Heart right ventricle (tissue), 16 donors: ENCODE measurements at regions not wholly inside any gene's neighbourhood (a gene's known extent, or its start where the extent isn't known, plus 50 kb on each side); places are given as distances from the start of the nearest gene placed in this dataset.

Experiments
- ATAC-seq, 8 donors: fragments of 200-7000 bp; cut with Tn5 transposase; one replicate each; pipeline ENCODE4 v1.9.1; 2020; ENCODE audit warnings: mild to moderate bottlenecking in 8 of 8, moderate library complexity in 8 of 8, moderate number of reproducible peaks in 1 of 8
- DNase-seq, 2 donors: peaks; one replicate each; pipeline ENCODE4 v3.0.0-alpha.2; 2020
- H3K27ac ChIP-seq, 10 donors: fragments of 200-600 bp; sonication (generic) in 2 of 10; one replicate each; pipeline versions ENCODE4 v1.5.0 to v1.8.0; 2020 to 2022; ENCODE audit warnings: mild to moderate bottlenecking in 3 of 10
- H3K27me3 ChIP-seq, 7 donors: fragments of 200-600 bp; one replicate each; pipeline ENCODE4 v1.8.0; 2021 to 2022; ENCODE audit warnings: mild to moderate bottlenecking in 2 of 7
- H3K36me3 ChIP-seq, 9 donors: fragments of 200-600 bp; sonication (generic) in 1 of 9; one replicate each; pipeline versions ENCODE4 v1.5.0 to v1.8.0; 2020 to 2022; ENCODE audit warnings: mild to moderate bottlenecking in 2 of 9
- H3K4me1 ChIP-seq, 9 donors: fragments of 200-600 bp; sonication (generic) in 1 of 9; one replicate each; pipeline versions ENCODE4 v1.5.0 to v1.8.0; 2020 to 2022; ENCODE audit warnings: mild to moderate bottlenecking in 4 of 9
- H3K4me3 ChIP-seq, 10 donors: fragments of 200-600 bp; sonication (generic) in 2 of 10; one replicate each; pipeline versions ENCODE4 v1.5.0 to v1.8.0; 2020 to 2022; ENCODE audit warnings: mild to moderate bottlenecking in 7 of 10, moderate library complexity in 2 of 10
- H3K9me3 ChIP-seq, 11 donors: fragments of 200-600 bp in 10 of 11; sonication (generic) in 2 of 11; one replicate each; pipeline versions ENCODE4 v1.5.0 to v1.8.0; 2013 to 2022; ENCODE audit warnings: mild to moderate bottlenecking in 2 of 11, control low read depth in 1 of 11, moderate library complexity in 1 of 11
- CTCF ChIP-seq, 9 donors: fragments of 200-600 bp; sonication (generic) in 2 of 9; IDR thresholded peaks; one replicate each; pipeline versions ENCODE4 v1.5.0 to v1.8.0; 2021 to 2022; ENCODE audit warnings: antibody characterized with exemption in 9 of 9, mild to moderate bottlenecking in 5 of 9, moderate library complexity in 1 of 9
- WGBS, 2 donors: extraction: QIAGEN DNeasy Blood & Tissue Kit; methylation state at CpG; one replicate each; pipeline ENCODE4 v1.1.7; 2013; ENCODE audit warnings: inconsistent platforms in 1 of 2; 5-methylcytosine and 5-hydroxymethylcytosine counted together
- intact Hi-C, 10 donors: fragments of 100-400 bp; cut with DNase I; formaldehyde crosslinking; loops; one replicate each; pipeline versions ENCODE4 v1.11.1 to v1.14.2; 2022
- donor health status: Arrhythmogenic right ventricular cardiomyopathy.
- donor health status: ischemic (EF 13 %, LVEDD 7.1; RV severe dilation, severe dysfunction).
- donor health status: healthy with polysubstance abuse.
- donor health status: DM: no; HTN: yes; CAD: no.
- donor health status: DM: no; HTN: no; CAD: no.
- donor health status: ischemic (EF 25% LVEDD 6.9; RV normal size, moderate dysfunction).
- donor health status: ischemic (EF 25% LVEDD 5.7; RV mildly dilated, moderate dysfunction).
- donor health status: healthy.
- donor health status: DM: yes; HTN: yes; CAD: no.
- donor health status: Ischemic cardiomyopathy.
- donor health status: ischemic (EF 35%, LVEDD 5.7; RV mildly dilated, moderate dysfunction).
- donor health status: nonischemic (EF 11% LVEDD 7.7; RV severe dilation, severe dysfunction).
- donor health status: DM: yes; HTN: yes; CAD: no.
- donor health status: PGD.
- donor health status: ischemic (EF 29% LVEDD 5.4; RV normal size, mild dysfunction).
- donor health status: nonischemic (EF 23%, LVEDD 6.1; RV moderate dilation, normal function).

DNA sequence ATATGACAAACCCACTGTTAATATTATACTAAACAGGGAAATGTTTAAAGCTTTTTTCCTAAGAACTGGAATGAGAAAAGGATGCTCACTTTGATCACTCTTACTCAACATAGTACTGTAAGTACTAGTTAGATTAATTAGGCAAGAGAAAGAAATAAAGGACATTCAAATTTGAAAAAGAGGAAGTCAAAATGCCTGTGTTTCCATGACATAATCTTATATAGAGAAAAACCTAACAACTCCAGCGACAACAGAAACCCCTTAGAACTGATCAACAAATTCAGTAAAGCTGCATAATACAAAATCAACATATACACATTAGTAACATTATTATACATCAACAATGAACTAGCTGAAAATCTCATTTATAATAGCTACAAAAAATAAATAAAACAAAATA, 200.6 kb upstream of the ROBO1 start:
- Histone ChIP-seq H3K9me3 (peaks cover 0 to 20% (median 2%) of the 10 kb centered on the region in 11 donors), H3K27me3 (no peaks in the 10 kb centered on the region), H3K36me3 (no peaks in the 10 kb centered on the region), H3K27ac (no peak overlapping the region), H3K4me3 (no peak overlapping the region), H3K4me1 (no peaks in the 10 kb centered on the region)
- 73 to 89% methylated on average over 1 of the region's 1 CpG for WGBS, 2 donors
- intact Hi-C loops = no loop called here
- DNase-seq = no peak
- TF ChIP-seq CTCF (IDR thresholded peaks at IDR 0.05) = no peak
- ATAC-seq = no peak

- WGBS, 2 donors = 72 to 81% methylated on average over 3 of the region's 3 CpGs
- no peaks in the 10 kb centered on the region for H3K36me3 ChIP-seq
- H3K27me3 ChIP-seq = no peaks in the 10 kb centered on the region
- H3K4me3 ChIP-seq = no peak overlapping the region
- H3K27ac ChIP-seq = no peak overlapping the region
- H3K4me1 ChIP-seq = no peaks in the 10 kb centered on the region
- ATAC-seq = no peak
- intact Hi-C loops = no loop called here
- TF ChIP-seq CTCF (IDR thresholded peaks at IDR 0.05) = no peak
- peaks cover 0 to 25% (median 3%) of the 10 kb centered on the region in 11 donors for H3K9me3 ChIP-seq
- DNase-seq = no peak
Measured at GRCh38 chr3:79960594-79960993, 192.8 kb upstream of the ROBO1 start.

DNA sequence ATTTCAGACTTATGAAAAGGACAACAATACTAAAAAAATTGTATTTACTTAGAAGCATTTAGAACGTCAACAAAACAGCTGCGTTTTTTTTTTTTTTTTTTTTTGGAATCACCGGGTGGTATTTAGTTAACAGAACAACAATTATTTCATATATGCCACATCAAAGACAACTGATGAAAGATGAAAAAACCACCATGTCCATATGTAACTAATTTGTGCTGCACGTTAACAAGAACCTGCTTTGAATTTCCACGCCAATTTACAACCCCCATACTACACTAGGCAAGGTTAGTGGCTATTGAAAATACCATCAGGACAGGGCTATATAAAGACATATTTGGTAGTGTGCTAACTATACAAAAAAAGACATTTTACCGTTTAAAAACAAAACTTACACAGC, 189.3 kb upstream of the ROBO1 start:
- Histone ChIP-seq H3K9me3 (no peaks in the 10 kb centered on the region), H3K4me3 (no peak overlapping the region), H3K36me3 (no peaks in the 10 kb centered on the region), H3K27me3 (no peaks in the 10 kb centered on the region), H3K27ac (no peak overlapping the region), H3K4me1 (no peaks in the 10 kb centered on the region)
- intact Hi-C loops = loop anchor here in 1 of 10 donors (10.0 kb wide), 1 partner anchor 1078 kb away; no protein-coding TSS in a partner anchor
- ATAC-seq (no peak), DNase-seq (no peak)
- TF ChIP-seq CTCF (IDR thresholded peaks at IDR 0.05) = no peak
- 88 to 92% methylated on average over 6 of the region's 6 CpGs for WGBS, 2 donors

- intact Hi-C loops = loop anchor here in 1 of 10 donors (10.0 kb wide), 1 partner anchor 1080 kb away; no protein-coding TSS in a partner anchor
- Histone ChIP-seq H3K4me1 (no peaks in the 10 kb centered on the region), H3K9me3 (no peaks in the 10 kb centered on the region), H3K4me3 (no peak overlapping the region), H3K27ac (no peak overlapping the region), H3K36me3 (no peaks in the 10 kb centered on the region), H3K27me3 (no peaks in the 10 kb centered on the region)
- no peak for DNase-seq
- TF ChIP-seq CTCF (IDR thresholded peaks at IDR 0.05) = no peak
- ATAC-seq = no peak
- WGBS, 2 donors = 54 to 63% methylated on average over 5 of the region's 5 CpGs
Measured at GRCh38 chr3:79954756-79955155, 187.0 kb upstream of the ROBO1 start.
